Heart left ventricle (tissue), 16 donors: ENCODE measurements at regions not wholly inside any gene's neighbourhood (a gene's known extent, or its start where the extent isn't known, plus 50 kb on each side); places are given as distances from the start of the nearest gene placed in this dataset.

Experiments
- ATAC-seq, 4 donors: fragments of 200-7000 bp; cut with Tn5 transposase; one replicate each; pipeline ENCODE4 v1.9.1; 2020 to 2022; ENCODE audit warnings: moderate library complexity in 4 of 4, mild to moderate bottlenecking in 3 of 4, moderate number of reproducible peaks in 1 of 4
- DNase-seq, 5 donors: peaks; one replicate each; pipeline ENCODE4 v3.0.0-alpha.2; 2020
- H3K27ac ChIP-seq, 12 donors: fragments of 200-600 bp; sonication (generic) in 4 of 12; one replicate each; pipeline versions ENCODE4 v1.5.0 to v1.8.0; 2016 to 2022; ENCODE audit warnings: mild to moderate bottlenecking in 2 of 12
- H3K27me3 ChIP-seq, 9 donors: fragments of 200-600 bp; sonication (generic) in 2 of 9; one replicate each; pipeline versions ENCODE4 v1.5.1 to v1.8.0; 2016 to 2022; ENCODE audit warnings: mild to moderate bottlenecking in 3 of 9
- H3K36me3 ChIP-seq, 9 donors: fragments of 200-600 bp; sonication (generic) in 2 of 9; one replicate each; pipeline versions ENCODE4 v1.5.0 to v1.8.0; 2018 to 2022; ENCODE audit warnings: mild to moderate bottlenecking in 2 of 9
- H3K4me1 ChIP-seq, 12 donors: fragments of 200-600 bp; sonication (generic) in 4 of 12; one replicate each; pipeline versions ENCODE4 v1.5.0 to v1.8.0; 2016 to 2022; ENCODE audit warnings: mild to moderate bottlenecking in 3 of 12
- H3K4me3 ChIP-seq, 12 donors: fragments of 200-600 bp; sonication (generic) in 4 of 12; one replicate each; pipeline versions ENCODE4 v1.5.0 to v1.8.0; 2017 to 2022; ENCODE audit warnings: mild to moderate bottlenecking in 9 of 12, moderate library complexity in 4 of 12
- H3K9me3 ChIP-seq, 12 donors: fragments of 200-600 bp; sonication (generic) in 4 of 12; one replicate each; pipeline versions ENCODE4 v1.5.0 to v1.8.0; 2016 to 2022; ENCODE audit warnings: mild to moderate bottlenecking in 1 of 12
- POLR2A ChIP-seq, 2 donors: fragments of 450-650 bp; IDR thresholded peaks; one replicate each; pipeline ENCODE4 v1.6.1; 2017; ENCODE audit warnings: antibody characterized with exemption in 2 of 2, mild to moderate bottlenecking in 2 of 2, moderate library complexity in 2 of 2
- WGBS, 4 donors: extraction: QIAGEN DNeasy Blood & Tissue Kit in 2 of 4; methylation state at CpG; one replicate each; pipeline versions ENCODE4 v1.1.5 to v1.1.7; 2013 to 2018; 5-methylcytosine and 5-hydroxymethylcytosine counted together
- intact Hi-C, 10 donors: fragments of 100-400 bp; cut with DNase I; formaldehyde crosslinking; loops; one replicate each; pipeline versions ENCODE4 v1.11.1 to v1.14.2; 2022
- TF ChIP-seq, protein P1 (sequence below), 12 donors: fragments of 200-600 bp; sonication (generic) in 4 of 12; IDR thresholded peaks; one replicate each; pipeline versions ENCODE4 v1.5.0 to v1.8.0; 2018 to 2022; ENCODE audit warnings: antibody characterized with exemption in 12 of 12, mild to moderate bottlenecking in 5 of 12
- donor health status: ischemic (EF 13 %, LVEDD 7.1; RV severe dilation, severe dysfunction).
- donor health status: healthy with polysubstance abuse.
- donor health status: DM: no; HTN: yes; CAD: no.
- donor health status: DM: no; HTN: no; CAD: no.
- donor health status: ischemic (EF 25% LVEDD 6.9; RV normal size, moderate dysfunction).
- donor health status: ischemic (EF 25% LVEDD 5.7; RV mildly dilated, moderate dysfunction).
- donor health status: healthy.
- donor health status: DM: yes; HTN: yes; CAD: no.
- donor health status: ischemic (EF 35%, LVEDD 5.7; RV mildly dilated, moderate dysfunction).
- donor health status: nonischemic (EF 11% LVEDD 7.7; RV severe dilation, severe dysfunction).
- donor health status: DM: yes; HTN: yes; CAD: no.
- donor health status: PGD.
- donor health status: ischemic (EF 29% LVEDD 5.4; RV normal size, mild dysfunction).
- donor health status: nonischemic (EF 23%, LVEDD 6.1; RV moderate dilation, normal function).

GRCh38 chr15:29437888-29438702 lies 168.5 kb upstream of the NSMCE3 start:
- 74 to 88% (median 79%) methylated on average over 9 of the region's 9 CpGs for WGBS, 4 donors
- TF ChIP-seq, protein P1, sequence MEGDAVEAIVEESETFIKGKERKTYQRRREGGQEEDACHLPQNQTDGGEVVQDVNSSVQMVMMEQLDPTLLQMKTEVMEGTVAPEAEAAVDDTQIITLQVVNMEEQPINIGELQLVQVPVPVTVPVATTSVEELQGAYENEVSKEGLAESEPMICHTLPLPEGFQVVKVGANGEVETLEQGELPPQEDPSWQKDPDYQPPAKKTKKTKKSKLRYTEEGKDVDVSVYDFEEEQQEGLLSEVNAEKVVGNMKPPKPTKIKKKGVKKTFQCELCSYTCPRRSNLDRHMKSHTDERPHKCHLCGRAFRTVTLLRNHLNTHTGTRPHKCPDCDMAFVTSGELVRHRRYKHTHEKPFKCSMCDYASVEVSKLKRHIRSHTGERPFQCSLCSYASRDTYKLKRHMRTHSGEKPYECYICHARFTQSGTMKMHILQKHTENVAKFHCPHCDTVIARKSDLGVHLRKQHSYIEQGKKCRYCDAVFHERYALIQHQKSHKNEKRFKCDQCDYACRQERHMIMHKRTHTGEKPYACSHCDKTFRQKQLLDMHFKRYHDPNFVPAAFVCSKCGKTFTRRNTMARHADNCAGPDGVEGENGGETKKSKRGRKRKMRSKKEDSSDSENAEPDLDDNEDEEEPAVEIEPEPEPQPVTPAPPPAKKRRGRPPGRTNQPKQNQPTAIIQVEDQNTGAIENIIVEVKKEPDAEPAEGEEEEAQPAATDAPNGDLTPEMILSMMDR (IDR thresholded peaks at IDR 0.05): no peak
- no peak for TF ChIP-seq POLR2A (IDR thresholded peaks at IDR 0.05)
- no peak for DNase-seq
- no peaks in the 10 kb centered on the region for H3K36me3 ChIP-seq
- ATAC-seq: no peak
- H3K4me3 ChIP-seq: no peak overlapping the region
- intact Hi-C loops: no loop called here
- H3K9me3 ChIP-seq: no peaks in the 10 kb centered on the region
- no peaks in the 10 kb centered on the region for H3K4me1 ChIP-seq
- H3K27me3 ChIP-seq: no peaks in the 10 kb centered on the region
- H3K27ac ChIP-seq: no peak overlapping the region

GRCh38 chr15:29435811-29436210 lies 166.2 kb upstream of the NSMCE3 start:
- Histone ChIP-seq H3K4me3 (no peak overlapping the region), H3K36me3 (no peaks in the 10 kb centered on the region), H3K4me1 (no peaks in the 10 kb centered on the region), H3K27ac (no peak overlapping the region), H3K27me3 (no peaks in the 10 kb centered on the region), H3K9me3 (no peaks in the 10 kb centered on the region)
- DNase-seq (no peak), ATAC-seq (no peak)
- 93 to 100% (median 95%) methylated on average over 4 of the region's 4 CpGs for WGBS, 4 donors
- TF ChIP-seq, protein P1 (IDR thresholded peaks at IDR 0.05): no peak
- intact Hi-C loops: no loop called here

DNA sequence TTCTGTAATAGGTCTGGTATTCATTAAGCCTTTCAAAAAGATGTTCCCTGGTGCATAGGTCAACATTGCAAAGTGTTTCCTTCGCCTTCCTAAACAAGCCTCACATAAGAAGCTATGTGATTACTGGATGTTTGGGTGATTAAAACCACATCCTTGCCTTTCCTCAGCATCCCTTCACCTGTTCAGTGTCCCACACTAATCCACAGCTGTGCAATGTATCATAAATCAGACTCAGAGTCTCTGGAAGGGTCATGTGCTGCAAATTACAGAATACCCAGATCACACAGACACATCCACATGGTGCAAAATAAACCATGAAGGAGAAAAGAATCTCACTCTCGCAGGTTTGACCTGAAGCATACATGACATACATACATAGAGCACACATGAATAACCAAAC lies 164.7 kb upstream of the NSMCE3 start:
- WGBS, 4 donors: 66 to 82% (median 72%) methylated on average over 2 of the region's 2 CpGs
- ATAC-seq: no peak

GRCh38 chr15:29433507-29434248 lies 164.1 kb upstream of the NSMCE3 start:
- 81 to 86% (median 83%) methylated on average over 6 of the region's 6 CpGs for WGBS, 4 donors
- no peak for ATAC-seq
- no peak overlapping the region for H3K4me3 ChIP-seq
- H3K4me1 ChIP-seq: no peaks in the 10 kb centered on the region
- no peaks in the 10 kb centered on the region for H3K27me3 ChIP-seq
- no peak for DNase-seq
- TF ChIP-seq, protein P1 (IDR thresholded peaks at IDR 0.05): no peak
- no peak for TF ChIP-seq POLR2A (IDR thresholded peaks at IDR 0.05)
- H3K9me3 ChIP-seq: no peaks in the 10 kb centered on the region
- intact Hi-C loops: no loop called here
- H3K36me3 ChIP-seq: no peaks in the 10 kb centered on the region
- no peak overlapping the region for H3K27ac ChIP-seq

More for the DNA sequence above, 164.7 kb upstream of the NSMCE3 start:
- H3K9me3 ChIP-seq: no peaks in the 10 kb centered on the region
- no peaks in the 10 kb centered on the region for H3K27me3 ChIP-seq
- no peaks in the 10 kb centered on the region for H3K4me1 ChIP-seq
- no peaks in the 10 kb centered on the region for H3K36me3 ChIP-seq
- H3K27ac ChIP-seq: no peak overlapping the region
- intact Hi-C loops: no loop called here
- no peak for DNase-seq
- H3K4me3 ChIP-seq: no peak overlapping the region
- TF ChIP-seq, protein P1 (IDR thresholded peaks at IDR 0.05): no peak
- no peak for TF ChIP-seq POLR2A (IDR thresholded peaks at IDR 0.05)
